Fibroblast of skin of left quadriceps (primary cell): ENCODE measurements at regions not wholly inside any gene's neighbourhood (a gene's known extent, or its start where the extent isn't known, plus 50 kb on each side); places are given as distances from the start of the nearest gene placed in this dataset.
"Not testable (repeated sequence)": the region's sequence is repeated elsewhere in the genome, so short reads cannot be mapped to it uniquely, and the experiment has no call there.

Experiments
- DNase-seq, 2 experiments: peaks; one replicate each; pipeline ENCODE4 v3.0.0-alpha.2; 2013; ENCODE audit warnings: low read depth in 2 of 2

DNA sequence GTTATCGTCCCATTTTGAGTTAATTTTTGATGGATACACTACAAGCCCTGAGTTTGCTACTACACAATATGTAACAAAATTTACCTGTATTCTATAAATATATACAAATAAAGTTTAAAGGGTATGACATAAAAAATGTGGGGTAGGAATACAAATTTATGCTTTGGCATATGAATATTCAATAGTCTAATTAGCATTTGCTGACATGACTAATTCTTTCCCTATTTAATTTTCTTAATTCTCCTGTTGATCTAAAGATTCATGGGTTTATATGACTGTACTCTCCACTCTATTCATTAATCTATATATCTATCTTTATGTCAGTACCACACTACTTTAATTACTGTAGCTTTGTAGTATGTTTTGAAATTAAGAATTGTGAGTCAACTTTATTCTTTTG lies 1840.7 kb upstream of the FLRT2 start:
- no peak for DNase-seq

DNA sequence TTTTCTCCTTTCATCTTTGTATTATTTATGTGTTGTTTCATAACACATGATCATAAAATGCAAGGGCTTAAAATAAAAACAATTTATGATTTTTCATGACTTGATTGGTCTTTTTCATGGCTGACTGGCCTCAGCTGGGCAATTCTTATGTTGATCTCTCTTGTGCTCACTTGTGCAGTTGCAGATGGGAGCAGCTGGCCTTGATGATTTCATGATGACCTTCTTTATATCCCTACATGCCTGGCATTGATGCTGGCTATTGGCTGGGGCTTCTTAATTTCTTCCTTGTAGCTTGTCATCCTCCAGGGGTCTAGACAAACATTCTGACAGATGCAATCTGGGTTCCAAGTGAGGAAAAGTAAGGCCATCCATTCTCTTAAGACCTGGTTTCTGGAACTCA lies 1832.8 kb upstream of the FLRT2 start:
- DNase-seq, result no peak

DNA sequence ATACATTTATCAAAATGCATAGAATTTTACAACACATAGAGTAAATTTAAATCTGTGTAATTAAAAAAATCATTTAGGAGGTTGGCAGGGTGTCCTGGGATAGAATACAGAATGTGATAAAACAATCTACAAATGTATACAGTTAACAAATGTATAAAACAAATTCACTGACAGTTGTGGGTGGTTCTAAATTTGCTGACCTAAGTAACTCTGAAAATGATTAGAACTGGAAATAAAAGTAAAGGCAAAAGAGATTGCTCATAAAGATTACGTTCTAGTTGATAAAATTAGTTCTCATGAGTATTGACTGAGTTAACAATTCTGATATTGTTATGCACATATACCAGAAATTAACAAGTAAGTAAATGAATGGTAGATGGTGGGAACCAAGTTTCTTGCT lies 1827.3 kb upstream of the FLRT2 start:
- DNase-seq, result no peak

DNA sequence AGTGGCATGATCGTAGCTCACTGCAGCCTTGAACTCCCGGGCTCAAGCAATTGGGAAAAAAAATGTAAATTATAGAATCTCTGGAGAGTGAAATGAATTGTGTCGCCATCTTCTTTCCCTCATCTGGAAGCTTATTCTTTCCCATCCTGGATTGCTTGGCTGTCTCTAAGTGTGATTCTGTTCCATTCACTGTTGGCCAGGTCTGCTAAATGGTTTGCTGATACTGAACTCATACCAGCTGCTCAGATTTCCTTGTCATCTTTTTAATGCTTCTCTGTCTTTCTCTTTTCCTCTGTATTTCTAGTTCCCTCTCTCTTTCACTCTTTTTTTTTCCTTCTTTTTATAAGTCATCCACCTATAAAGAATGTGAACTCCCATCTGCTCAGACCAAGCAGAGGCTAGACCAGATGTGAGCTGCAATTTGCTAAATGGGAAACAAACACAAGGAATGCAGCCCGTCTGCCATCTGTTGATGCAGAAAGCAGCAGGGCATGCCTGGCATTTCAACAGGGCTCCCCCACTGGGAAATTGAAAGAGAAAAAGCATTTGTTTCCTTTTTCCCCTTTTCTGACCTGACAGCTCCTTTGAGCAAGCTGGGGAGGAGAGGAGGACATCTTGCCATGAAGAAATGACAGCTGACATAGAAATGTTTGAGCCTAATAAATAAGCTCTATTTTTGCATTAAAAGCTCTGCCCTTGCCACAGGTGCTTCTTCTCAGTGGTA lies 1823.6 kb upstream of the FLRT2 start:
- DNase-seq, result peak in 1 of 2 experiments; percentile 6

DNA sequence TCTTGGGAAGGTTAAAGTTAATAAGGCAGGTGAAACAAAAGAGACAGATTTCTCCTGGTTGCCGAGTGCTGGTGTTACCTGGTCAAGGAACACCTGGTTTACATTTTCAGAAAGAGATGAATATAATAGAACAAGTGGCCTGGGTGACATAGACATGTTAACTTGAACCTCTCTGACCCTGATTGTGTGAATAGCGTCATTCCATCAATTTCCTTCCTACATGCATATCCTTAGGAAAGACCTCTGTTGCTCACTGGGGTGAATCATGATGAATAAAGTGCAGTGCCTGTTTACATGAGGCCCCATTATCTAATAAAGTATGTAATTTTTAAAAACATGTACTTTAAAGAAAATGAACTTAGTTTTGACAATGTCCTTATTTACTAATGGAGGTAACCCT lies 1822.9 kb upstream of the FLRT2 start:
- DNase-seq, result no peak

DNA sequence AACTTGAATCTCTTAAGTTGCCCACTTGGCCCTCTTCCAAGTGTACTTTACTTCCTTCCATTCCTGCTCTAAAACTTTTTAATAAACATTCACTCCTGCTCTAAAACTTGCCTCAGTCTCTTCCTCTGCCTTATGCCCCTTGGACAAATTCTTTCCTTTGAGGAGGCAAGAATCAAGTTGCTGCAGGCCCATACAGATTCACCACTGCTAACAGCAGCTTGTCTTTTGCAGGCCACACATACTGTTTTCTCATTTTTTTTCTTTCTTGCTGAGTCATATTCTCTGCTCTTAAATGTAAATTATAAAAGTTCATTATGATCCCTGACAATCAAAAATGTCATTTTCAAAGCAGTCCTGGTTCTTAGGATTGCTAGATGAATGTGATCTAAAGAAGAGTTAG lies 1820.8 kb upstream of the FLRT2 start:
- no peak for DNase-seq

DNA sequence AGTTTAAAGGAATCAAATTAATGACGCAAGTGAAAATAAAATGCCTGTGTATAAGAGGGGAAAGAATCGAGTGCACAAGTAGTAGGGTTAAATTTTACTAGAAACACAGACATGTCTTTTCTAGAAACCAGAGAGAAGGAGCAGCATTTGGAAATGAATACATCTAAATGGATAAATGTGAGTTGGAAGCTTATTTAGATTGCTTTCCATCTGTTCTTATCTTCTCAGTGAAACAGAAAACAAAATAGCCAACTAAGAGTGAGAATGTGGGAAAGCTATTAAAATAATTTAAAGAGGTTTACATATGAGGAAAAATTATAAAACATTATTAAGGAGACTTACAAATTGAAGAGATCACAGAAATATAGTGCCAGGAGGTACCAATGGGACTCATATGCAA lies 1818.9 kb upstream of the FLRT2 start:
- no peak for DNase-seq

DNA sequence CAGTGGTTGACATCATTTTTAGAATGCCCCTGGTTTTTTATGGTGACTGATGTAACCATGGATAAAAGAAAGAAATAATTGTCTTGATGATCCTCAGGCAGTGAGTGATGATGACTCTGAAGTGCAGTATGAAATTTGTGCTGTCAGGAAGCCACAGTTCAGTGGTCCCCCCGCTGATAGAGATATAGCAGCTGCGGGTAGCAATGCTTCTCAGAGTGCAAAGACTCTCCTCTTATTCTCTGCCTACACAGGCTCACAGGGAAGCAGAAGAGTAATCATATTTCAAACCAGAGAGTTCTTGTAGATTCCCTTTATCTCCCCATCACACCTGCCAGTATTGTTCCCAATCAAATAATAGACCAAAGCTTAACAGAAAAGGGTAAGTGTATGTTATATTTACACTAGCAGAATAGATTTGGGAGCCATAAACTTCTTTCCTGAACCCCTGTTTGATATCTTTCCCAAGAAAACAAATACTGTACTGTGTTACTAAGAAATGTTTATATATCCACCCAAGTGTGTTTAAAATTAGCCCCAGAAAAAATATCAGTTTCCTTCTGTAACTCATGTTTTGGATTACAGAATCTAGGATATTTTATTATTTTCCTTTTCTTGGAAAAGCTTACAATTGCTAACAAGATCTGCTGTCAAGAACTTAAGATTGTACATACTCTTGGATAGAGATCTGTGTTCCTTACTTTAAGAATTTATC lies 1817.4 kb upstream of the FLRT2 start:
- DNase-seq, result no peak

DNA sequence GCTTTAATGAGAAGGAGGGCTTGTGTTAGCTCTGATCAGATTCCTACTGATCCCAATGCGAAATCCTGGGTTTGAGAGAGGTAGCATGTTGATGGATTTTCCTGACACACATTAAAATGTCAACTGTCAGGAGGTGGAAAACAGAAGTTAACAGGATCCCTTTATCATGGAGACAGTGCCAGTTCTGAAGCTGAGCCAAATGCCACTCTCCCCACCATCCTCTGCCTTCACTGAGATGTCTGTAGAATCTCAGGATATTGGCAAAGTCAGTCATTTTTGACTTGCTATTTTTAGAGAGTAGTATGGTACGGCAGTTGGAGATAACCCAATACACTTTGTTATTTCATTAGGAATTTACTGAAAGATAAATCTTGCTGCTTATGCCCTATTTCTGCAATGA lies 1816.2 kb upstream of the FLRT2 start:
- DNase-seq, result no peak

DNA sequence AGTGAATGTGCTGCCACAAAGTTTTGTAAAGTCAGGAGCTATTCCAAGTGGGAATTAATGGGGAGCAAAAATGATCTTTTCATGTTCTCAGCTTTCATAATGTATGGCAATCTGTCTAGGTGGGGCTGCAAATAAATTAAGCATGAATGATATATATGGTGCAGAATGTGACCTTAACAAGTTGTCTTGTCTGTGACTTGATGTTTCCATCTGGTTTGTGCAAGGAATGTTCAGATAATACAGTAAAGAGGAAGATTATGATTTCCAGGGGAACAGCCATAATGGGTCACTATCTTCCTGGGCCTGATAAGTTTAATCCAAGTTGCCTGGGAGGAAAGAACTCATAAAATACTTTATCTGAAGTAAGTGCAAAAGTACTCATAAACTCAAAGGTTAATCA lies 1815.8 kb upstream of the FLRT2 start:
- DNase-seq, result no peak

DNA sequence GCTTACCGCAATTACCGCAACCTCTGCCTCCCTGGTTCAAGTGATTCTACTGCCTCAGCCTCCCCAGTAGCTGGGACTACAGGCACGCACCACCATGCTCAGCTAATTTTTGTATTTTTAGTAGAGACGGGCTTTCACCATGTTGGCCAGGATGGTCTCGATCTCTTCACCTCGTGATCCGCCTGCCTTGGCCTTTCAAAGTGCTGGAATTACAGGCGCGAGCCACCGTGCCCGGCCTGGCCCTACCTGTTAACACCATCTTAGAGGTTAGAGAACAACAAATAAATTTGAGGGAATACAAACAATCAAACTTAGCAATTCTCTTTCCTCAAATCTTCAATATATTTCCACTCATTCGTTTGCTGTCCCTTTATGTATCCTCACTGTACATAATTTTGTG lies 1810.5 kb upstream of the FLRT2 start:
- DNase-seq, result not testable (repeated sequence)

DNA sequence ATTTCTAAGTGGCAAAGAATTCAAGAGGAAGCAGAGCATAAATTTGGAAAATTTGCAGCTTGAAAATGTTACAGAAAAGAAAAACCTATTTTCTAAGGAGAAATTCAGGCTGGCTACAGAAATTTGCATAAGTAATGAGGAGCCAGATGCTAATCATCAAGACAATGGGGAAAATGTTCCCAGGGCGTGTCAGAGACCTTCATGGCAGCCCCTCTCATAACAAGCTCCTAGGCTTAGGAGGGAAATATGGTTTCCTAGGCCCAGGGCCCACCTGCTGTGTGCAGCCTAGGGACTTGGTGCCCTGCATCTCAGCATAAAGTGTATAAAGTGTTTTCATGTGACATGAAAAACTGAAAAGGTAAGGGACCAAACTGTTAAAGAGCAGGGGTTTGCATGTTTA lies 1796.3 kb upstream of the FLRT2 start:
- DNase-seq, result no peak

DNA sequence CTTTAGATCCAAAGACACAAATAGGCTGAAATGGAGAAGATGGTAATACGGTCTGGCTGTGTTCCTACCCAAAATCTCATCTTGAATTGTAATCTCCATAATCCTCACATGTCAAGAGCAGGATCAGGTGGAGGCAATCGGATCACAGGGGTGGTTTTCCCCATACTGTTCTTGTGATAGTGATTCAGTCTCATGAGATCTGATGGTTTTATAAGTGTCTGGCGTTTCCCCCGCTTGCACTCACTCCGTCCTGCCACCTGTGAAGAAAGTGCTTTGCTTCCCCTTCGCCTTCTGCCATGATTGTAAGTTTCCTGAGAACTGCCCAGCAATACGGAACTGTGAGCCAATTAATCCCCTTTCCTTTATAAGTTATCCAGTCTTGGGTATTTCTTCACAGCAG lies 1795.5 kb upstream of the FLRT2 start:
- DNase-seq, result no peak

DNA sequence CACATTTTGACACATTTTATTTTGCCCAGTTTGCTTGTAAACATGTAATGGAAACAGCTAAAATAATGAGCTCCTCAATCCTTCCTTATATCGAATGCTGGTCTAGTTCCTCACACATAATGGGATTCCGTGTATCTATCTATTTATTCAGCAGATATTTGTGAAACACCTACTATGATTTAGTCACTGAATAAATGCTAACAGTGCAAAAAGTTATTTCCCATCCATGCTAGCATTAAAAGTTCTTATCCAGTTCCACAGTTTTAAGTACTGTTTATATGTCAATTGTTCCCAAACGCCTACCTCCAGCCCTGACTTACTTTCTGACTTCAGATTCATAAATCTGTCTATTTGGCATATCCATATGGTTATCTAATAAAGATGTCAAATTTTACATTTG lies 1788.7 kb upstream of the FLRT2 start:
- DNase-seq, result no peak

DNA sequence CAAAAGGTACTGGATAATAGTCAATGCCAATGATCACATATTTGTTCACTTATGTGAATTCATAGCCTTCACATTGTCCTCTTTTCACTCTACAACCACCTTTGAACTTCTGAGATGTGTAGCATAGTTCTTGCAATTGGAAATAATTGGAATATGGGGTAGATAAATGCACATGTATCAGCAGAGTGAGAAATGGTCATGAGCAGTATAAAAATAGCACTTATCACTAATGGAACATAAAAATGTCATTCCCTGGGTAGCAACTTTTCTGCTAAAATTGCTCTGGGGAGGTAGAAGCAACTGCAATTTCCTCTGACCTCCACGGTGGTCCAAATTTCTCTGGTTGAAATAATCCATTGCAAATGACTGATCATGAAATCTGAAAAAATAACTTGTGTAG lies 1785.7 kb upstream of the FLRT2 start:
- DNase-seq, result no peak

DNA sequence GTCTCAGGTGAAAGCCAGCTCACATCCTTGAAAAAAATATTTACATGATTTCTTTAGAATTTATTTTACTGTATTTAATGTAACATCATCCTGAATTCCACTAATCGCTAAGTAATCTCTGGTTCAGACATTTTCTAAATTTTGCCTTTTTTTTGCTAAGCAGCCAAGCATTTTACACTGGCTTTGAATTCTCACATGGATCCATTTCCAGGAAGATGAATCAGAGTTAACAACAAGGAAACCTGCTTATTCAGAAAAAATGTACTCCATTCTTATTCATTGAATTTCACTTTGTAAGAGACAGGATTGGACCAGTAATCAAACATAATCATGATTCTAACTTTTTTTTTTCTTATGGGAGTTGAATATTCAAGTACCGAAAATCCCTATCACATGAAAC lies 1785.1 kb upstream of the FLRT2 start:
- no peak for DNase-seq

DNA sequence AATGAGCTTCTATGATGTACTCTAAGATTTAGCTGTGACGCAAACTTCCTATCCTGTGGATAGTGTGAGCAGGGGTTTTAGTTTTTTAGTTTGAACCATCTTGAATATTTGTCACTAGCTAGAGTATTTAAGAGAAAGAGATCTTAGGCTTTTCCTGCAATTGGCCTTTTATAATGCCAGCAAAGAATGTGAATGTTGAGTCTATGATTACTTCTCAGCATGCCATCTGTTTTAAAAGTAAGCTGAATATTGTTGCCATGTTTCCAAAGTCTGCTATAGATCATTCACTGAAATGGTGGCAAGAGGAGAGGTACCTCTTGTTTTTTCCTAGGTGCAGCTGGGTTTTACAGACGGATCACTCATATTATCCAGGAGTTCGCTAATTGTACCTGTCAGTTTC lies 1783.6 kb upstream of the FLRT2 start:
- DNase-seq, result no peak

DNA sequence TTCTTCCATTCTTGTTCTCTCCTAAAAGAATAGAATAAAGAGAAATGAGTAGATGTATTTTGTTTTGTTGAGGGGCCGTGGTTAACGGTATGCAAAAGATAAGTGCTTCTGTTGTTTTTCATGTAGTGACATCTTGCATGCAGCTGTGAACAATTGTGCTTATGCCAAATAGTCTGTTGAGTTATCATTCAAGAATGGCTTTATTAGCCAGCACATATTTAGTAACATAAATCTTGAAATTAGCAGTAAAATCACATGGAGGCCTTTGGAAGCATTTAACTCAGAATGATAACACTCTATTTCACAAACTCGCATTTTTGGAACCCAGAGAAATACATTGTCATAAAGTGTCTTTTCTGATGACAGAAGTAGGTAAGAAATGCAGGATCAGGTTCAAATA lies 1772.0 kb upstream of the FLRT2 start:
- DNase-seq, result peak; percentile 80 to 81

DNA sequence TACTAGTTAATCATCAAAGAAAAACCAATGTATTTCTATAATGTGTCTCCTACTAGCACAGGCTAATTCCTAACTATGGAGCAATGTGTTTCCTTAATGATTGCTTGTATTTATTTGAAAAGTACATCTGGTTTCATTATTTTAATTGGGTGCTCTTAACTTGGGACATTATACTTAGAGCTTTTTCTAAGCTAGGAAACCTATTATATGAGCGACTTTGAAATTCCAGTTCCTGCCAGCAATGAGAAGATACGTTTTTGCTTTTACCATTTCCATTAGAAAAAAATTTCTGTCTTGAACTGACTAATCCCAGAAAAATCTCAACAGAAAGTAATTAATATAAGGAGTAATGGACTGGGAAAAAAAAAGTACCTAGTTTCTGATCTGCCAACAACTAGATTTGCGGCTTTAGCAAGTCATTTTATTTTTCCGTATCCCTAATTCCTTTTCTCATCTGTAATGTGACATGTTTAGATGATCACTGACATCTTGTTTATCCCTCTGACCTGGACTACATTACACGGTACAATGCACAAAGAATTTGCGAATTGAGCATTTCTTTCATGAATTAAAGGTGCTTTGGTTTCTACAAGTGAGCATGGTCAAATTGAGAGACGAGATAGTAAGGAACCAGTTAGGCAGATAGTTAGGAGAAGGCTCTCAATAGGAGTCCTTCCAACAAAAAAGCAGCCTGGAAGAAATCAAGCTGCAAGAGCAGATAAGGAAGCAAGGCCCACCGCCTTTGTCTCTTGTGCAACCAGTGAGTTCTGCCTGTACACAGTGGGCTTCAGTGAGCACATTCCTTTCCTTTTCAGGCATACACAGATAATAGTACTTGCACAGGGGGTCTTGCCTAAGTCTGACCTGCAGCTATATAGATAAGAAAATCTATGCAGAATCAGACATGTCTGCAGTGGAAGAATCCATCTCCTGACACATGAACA lies 1765.0 kb upstream of the FLRT2 start:
- DNase-seq, result no peak

DNA sequence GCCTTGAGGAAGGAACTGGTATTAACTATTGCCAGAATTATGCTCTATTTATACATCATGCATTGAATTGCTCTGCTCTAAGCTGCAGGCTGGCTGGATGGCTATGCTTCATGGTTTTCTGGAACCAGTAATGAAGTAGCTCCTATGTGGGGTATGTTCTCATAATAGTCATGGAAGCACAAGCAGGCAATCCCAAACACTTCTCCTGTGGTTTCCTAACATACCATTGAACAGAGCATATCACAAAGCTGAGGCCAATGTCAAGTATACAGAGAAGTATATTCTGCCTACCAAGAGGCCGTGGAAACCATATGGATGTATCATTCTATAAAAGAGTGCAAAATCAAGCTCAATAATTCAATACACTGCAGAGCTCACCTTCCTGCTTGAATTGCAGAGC lies 1752.4 kb upstream of the FLRT2 start:
- no peak for DNase-seq

DNA sequence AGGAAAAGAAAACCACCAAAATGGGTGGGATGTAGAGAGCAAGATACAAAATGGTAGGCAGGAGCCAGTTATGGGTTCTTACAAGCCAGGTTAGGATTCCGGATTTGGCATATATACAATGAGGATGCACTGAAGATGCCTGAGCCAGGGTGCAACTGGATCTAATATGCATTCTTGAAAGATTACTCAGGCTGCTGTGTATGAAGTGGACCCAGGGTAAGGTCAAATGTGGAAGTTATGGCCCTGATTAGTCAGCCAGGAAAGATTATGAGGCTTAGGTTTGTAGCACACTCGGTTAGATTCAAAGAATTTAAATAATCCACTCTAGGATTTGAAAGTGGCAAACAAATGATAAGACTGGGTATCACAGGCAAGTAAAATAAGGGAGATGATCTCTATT lies 1750.7 kb upstream of the FLRT2 start:
- DNase-seq, result peak in 1 of 2 experiments; percentile 40

DNA sequence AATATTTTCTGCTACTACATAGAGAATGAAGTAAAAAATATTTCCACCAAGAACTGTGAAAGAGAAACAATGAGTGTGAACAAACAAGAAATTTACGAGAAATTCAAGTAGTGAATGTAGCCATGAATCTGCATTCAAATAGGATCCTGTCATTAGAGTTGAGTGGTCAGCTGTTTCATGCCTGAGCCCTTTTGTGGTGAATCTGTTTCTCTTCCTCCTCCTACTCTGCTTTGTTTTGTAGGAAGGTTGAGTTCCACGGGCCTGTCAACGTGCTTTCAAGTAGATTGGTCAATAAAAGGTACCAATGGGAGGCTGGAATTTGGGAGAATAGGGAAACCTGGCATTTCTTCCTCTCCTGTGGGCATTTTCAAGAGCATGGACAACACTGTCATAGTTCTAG lies 1749.6 kb upstream of the FLRT2 start:
- DNase-seq, result no peak

DNA sequence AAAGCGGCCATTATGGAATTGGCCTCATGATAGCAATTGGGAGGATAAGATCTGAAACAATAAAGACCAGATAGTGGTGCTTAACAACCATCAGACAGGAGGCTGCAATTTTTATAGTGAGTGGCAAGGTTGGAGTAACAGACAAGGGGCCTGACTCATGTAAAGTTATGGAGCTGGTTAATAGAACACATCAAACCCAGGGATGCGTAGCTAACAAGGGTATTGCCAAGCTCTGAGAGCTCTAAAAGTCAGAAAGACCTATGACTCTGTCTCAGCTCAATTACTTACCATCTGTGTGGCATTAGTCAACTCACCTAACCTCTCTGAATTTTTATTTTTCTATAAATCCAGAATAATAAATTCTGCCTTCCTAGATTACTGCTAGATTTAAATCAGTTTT lies 1731.5 kb upstream of the FLRT2 start:
- no peak for DNase-seq
